H1 (cell line): ENCODE measurements at regions not wholly inside any gene's neighbourhood (a gene's known extent, or its start where the extent isn't known, plus 50 kb on each side); places are given as distances from the start of the nearest gene placed in this dataset.
"Not testable (repeated sequence)": the region's sequence is repeated elsewhere in the genome, so short reads cannot be mapped to it uniquely, and the experiment has no call there.

ENCODE experiments used
- CHD1 ChIP-seq: IDR thresholded peaks from 2 replicates; pipeline ENCODE4 v1.6.1; 2012; ENCODE audit warnings: low read depth, low read length, improper control_type of control experiment
- CTBP2 ChIP-seq: IDR thresholded peaks from 2 replicates; pipeline ENCODE4 v1.7.0; 2011; ENCODE audit warnings: borderline replicate concordance, mild to moderate bottlenecking, moderate library complexity, mixed read lengths, low read length; ENCODE audit not compliant: insufficient read depth, insufficient read length
- EZH2 ChIP-seq: fragments of 200-600 bp; sonication (generic); IDR thresholded peaks from 2 replicates; pipeline ENCODE4 v1.7.1; 2012; ENCODE audit warnings: low read depth, mild to moderate bottlenecking, moderate library complexity, low read length, inconsistent platforms; ENCODE audit not compliant: severe bottlenecking
- POLR2A ChIP-seq, 2 experiments: IDR thresholded peaks; 1 replicate in 1 of 2; 2 replicates in 1 of 2; pipeline ENCODE4 v1.6.1; 2011; ENCODE audit warnings: low read depth in 2 of 2, low read length in 2 of 2, mild to moderate bottlenecking in 2 of 2; ENCODE audit errors: control extremely low read depth in 1 of 2
- POLR2AphosphoS5 ChIP-seq: IDR thresholded peaks from 2 replicates; pipeline ENCODE4 v1.6.1; 2011; ENCODE audit warnings: low read depth, low read length
- POU5F1 ChIP-seq: IDR thresholded peaks from 2 replicates; pipeline ENCODE4 v1.6.1; 2011; ENCODE audit warnings: low read depth, mild to moderate bottlenecking, low read length, moderate library complexity
- RAD21 ChIP-seq, 2 experiments: IDR thresholded peaks in 1 of 2; conservative IDR thresholded peaks in 1 of 2; 2 replicates each; pipeline ENCODE4 v1.6.1; 2011; ENCODE audit warnings: low read depth in 2 of 2, low read length in 2 of 2, improper control_type of control experiment in 1 of 2, inconsistent platforms in 1 of 2, mild to moderate bottlenecking in 1 of 2, moderate library complexity in 1 of 2
- RXRA ChIP-seq: IDR thresholded peaks from 2 replicates; pipeline ENCODE4 v1.6.1; 2011; ENCODE audit warnings: low read depth, mild to moderate bottlenecking, low read length, moderate library complexity; ENCODE audit not compliant: insufficient read depth
- TAF1 ChIP-seq: IDR thresholded peaks from 2 replicates; pipeline ENCODE4 v1.6.1; 2011; ENCODE audit warnings: mild to moderate bottlenecking, low read depth, low read length
- TF ChIP-seq, protein P1 (sequence below), 3 experiments: IDR thresholded peaks; 1 replicate in 2 of 3; 2 replicates in 1 of 3; pipeline versions ENCODE4 v1.5.1 to v1.6.1; 2011; ENCODE audit warnings: low read length in 3 of 3, mild to moderate bottlenecking in 3 of 3, inconsistent platforms in 2 of 3, low read depth in 1 of 3, moderate library complexity in 1 of 3; ENCODE audit not compliant: insufficient read depth in 1 of 3; ENCODE audit errors: control extremely low read depth in 1 of 3

DNA sequence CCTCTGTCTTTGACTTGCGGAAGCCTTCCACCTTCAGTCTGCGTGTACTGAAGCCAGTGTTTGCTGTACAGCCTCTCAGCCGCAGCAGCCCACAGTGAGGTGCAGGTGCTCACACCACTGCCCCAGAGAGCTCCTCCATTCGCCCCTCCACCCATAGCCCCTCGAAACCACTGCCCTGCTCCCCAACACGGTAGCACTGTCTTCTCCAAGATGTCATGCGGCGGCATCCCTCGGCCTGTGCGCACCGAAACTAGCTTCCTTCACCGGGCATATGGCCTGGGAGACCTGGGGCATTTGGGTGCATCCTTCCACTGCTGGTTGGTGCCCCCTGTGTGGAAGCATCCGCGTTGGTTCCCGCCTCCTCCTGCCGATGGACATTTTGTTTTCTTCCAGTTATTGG lies 86.8 kb upstream of the LPCAT1 start:
- TF ChIP-seq POLR2A (IDR thresholded peaks at IDR 0.05; ENCODE audit: control extremely low read depth in 1 of 2, low read depth in 2 of 2, low read length in 2 of 2); TAF1; EZH2; CTBP2; RAD21 (IDR thresholded peaks at IDR 0.05 in 1 of 2, conservative IDR thresholded peaks at IDR 0.05 in 1 of 2; ENCODE audit: low read depth in 2 of 2, low read length in 2 of 2); CHD1; POU5F1; POLR2AphosphoS5; RXRA: not testable (repeated sequence)
- TF ChIP-seq, protein P1, sequence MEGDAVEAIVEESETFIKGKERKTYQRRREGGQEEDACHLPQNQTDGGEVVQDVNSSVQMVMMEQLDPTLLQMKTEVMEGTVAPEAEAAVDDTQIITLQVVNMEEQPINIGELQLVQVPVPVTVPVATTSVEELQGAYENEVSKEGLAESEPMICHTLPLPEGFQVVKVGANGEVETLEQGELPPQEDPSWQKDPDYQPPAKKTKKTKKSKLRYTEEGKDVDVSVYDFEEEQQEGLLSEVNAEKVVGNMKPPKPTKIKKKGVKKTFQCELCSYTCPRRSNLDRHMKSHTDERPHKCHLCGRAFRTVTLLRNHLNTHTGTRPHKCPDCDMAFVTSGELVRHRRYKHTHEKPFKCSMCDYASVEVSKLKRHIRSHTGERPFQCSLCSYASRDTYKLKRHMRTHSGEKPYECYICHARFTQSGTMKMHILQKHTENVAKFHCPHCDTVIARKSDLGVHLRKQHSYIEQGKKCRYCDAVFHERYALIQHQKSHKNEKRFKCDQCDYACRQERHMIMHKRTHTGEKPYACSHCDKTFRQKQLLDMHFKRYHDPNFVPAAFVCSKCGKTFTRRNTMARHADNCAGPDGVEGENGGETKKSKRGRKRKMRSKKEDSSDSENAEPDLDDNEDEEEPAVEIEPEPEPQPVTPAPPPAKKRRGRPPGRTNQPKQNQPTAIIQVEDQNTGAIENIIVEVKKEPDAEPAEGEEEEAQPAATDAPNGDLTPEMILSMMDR (IDR thresholded peaks at IDR 0.05; ENCODE audit: control extremely low read depth in 1 of 3, insufficient read depth in 1 of 3, low read depth in 1 of 3, low read length in 3 of 3) = not testable (repeated sequence)
